Esophagus mucosa (tissue), 1 donor: ENCODE measurements at regions not wholly inside any gene's neighbourhood (a gene's known extent, or its start where the extent isn't known, plus 50 kb on each side); places are given as distances from the start of the nearest gene placed in this dataset.

Experiments used
- ATAC-seq: fragments of 200-7000 bp; cut with Tn5 transposase; one replicate; pipeline ENCODE4 v1.9.1; 2020
- donor health status: DM: yes; HTN: yes; CAD: no.

DNA sequence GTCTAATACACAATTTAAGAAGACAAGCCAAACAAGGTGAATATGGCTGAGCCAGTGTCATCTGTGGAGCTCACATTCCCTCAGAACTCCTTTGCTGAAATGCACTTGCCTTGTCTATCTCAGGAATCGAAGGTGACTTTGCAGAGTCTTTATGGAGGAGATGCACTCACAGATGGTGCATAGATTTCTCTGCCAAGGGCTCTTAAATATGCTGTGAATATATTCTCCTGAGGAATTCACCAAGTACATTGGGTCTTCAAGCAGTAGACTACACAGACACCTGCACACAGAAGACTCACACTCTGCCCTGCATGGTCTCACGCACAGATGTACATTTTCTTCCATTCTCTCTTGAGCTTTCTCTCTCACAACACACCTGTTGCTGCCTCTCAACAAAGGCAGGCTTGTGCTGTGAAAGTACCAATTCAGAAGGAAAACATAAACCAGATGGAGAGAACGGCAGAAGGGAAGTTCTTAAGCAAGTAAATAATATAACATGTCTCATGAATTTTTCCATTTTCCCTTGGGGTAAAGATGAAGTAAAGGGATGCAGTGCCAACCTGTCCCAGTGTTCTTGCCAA, 174.7 kb downstream of the DLEU7 start:
- no peak for ATAC-seq

DNA sequence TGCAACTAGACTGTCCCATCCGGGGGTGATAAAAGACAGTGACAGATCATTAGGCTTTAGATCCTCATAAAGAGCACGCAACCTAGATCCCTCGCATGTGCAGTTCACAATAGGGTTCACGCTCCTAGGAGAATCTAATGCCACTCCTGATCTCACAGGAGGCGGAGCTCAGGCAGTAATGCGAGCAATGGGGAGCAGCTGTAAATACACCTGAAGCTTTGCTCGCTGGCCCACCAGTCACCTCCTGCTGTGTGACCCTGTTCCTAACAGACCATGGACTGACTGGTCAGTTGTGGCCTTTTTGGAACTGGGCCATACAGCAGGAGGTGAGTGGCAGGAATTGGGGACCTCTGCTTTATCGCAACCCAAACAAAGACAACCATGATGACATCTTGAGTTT, 173.2 kb downstream of the DLEU7 start:
- no peak for ATAC-seq

DNA sequence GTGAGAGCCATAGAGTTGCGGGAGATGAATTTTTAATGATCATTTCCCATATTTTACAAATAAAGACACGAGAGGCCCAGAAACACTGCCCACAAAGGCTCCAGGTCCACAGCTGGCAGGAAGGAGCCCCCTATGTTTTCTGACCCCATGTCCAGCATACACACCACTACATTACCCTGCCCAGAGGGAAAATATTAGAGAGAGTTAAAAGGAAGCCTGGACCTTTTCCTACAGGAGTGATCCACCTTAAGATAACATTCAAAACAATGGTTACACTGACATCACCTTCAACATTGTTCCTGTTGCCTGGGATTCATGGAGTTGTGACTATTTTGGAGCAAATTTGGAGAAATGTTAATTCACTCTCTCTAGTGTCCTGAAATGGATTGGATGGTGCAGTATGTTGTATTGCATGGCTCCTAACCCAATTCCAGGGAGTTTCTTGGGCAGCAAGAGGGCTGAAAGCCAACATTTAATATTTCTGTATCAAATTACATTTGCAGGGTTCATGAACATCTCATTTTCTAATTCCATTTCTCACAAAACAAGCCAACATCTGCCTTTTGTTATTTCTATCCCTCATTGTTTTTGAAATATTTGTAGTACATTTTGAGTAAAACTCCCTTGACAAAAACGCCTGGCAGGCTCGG, 172.5 kb downstream of the DLEU7 start:
- no peak for ATAC-seq

DNA sequence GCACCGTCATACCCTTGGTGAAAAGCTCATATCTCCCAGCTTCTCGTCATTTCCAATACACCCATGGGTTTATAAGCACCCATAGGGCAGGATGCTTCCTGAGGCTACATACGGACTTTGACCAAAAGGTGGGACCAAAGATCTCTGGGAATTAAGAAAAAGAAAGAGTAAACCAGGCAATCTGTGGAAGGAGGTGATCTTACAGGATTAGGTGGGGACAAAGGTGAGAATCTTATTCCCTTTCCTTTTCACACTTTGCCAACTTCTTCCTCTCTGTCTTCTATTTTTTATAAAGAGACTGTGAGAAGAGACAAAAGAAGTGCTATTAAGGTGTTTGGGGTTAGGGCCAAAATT, 172.0 kb downstream of the DLEU7 start:
- no peak for ATAC-seq

DNA sequence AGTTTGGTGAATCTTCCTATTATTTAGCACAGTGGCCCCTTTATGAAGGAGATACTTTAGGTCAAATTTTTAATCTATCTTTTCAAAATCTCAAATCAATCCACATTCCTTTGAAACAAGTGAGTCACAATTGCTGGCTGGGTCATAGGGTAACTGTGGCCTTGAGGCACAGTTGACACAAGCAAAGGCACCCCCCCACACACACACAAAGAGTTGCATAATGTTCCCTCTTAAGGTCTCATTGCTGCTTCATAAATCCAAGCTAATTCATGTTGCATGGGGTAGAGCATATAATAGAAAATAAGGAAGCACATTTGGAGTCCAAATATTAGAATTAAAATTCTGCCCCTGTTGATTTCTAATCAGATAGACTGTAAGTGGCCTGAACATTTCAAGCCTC, 171.5 kb downstream of the DLEU7 start:
- no peak for ATAC-seq

DNA sequence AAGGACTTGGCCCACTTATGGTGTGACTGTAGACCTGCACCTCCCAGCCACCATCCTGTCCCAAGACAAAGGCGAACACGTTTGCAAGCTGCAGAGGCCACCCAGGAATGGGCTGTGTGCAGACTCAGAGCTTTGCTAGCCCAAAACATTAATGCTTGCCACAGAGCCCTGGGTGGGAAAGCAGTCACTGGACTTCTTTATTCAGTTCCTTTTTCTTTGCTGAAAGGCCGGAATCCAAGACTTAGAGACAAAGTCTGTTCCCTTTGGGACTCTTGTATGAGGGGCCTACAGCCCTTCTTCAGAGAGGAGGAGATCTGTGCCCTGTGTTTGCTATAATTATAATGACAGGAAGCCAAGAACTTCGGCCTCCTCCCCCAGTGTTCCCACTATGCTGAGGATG, 167.8 kb downstream of the DLEU7 start:
- ATAC-seq = no peak

DNA sequence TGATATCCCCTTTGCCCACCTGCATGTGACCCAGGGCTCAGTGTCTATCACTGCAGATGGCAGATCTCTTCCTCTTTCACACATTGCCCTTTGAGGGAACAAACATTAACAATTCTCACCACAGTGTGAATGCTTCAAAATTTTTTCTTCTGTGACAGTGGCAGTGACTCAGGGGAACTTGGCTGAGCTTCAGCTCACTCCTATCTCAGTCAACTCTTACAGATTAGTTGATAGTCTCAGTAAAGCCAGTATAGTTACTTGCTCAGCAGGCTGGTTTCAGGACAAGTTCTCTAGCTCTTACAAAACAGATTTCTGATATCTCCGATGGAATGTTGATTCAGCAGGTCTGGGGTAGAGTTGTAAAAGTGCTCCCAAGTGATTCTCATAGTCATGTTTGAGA, 166.9 kb downstream of the DLEU7 start:
- ATAC-seq = peak; percentile 79

DNA sequence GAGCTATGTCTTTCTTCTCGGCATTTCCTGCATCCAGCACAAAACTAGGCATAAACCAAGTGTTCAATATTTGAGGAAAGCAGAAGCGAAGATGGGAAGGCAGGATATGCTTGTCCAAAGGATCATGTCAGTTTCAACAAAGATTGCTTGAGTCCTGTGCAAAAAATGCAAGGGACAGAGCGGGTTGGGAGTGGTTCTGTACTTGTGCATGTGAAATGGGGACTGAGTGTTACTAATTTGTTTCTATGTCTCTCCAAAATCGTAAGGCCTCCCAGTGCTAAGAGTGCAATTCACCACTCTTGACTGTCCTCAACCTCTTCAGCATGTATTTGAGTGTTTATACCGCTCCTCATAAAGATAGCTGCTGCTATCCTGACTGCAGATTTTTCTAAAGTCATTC, 166.2 kb downstream of the DLEU7 start:
- no peak for ATAC-seq

DNA sequence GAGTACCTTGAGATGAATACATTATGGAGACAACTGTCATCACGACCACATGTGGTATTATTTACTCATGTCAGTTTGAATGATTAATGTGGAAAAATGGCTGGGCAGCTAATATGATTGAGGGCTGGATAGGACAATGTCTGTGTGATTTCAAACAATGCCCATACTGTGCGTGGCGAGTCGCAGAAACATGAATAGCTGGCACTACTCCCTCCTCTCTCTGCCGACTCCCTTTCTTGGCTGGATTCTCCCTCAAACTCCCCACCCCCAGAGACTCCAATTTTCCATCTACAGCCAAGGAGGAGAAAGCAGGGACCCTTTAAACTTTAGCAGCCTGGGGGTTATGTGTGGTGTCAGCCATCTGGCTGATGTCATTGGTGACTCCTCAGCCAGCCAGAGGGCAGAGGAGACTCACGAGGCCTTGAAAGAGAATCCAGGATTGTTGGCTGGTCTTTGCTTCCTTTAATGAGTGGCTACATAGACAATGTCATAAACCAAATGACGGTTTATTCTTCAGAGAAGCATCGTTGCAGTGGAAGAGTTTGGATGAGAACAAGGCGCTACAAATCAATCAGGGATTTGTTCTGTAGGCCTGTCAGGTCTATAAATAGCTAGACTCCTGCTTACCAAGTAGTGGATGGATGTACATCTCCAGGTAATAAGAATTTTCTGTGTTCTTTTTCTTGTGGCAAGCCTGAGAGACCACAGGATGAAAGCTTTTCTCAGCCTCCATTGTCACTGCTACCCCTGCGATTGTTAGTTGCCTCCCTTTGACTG, 165.6 kb downstream of the DLEU7 start:
- ATAC-seq = peak; percentile 54

DNA sequence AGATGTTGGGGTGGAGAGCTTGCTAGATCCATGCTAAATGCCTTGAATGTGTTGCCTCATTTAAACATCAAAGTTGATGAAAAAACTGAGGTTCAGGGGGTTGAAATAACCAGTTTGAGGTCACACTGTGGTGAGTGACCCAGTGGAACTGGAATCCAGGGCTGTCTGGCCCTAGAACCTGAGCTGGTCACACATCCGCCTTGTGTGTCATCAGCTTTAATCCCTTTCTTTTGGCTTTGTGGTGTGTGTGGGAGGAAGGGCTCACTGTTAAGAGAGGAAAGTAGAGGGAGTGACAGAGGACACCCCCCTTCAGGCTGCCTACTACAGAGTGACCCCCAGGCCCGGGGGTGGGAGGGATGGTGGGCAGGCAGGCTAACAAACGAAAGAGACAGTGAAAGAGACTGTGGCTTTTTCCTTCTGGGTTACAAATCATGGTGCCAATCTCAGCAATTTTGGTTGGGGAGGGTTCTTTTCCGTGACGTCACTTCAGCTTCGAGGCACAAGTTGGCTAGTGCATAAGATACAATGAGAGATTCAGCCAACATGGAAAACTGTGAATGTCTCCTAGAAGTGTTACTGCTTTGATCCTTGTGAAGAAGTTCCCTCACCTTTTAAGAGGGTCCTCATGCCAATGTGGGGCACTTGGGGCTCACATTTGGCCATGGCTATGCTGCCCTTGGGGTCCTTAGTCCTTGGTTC, 164.9 kb downstream of the DLEU7 start:
- ATAC-seq = peak; percentile 84

DNA sequence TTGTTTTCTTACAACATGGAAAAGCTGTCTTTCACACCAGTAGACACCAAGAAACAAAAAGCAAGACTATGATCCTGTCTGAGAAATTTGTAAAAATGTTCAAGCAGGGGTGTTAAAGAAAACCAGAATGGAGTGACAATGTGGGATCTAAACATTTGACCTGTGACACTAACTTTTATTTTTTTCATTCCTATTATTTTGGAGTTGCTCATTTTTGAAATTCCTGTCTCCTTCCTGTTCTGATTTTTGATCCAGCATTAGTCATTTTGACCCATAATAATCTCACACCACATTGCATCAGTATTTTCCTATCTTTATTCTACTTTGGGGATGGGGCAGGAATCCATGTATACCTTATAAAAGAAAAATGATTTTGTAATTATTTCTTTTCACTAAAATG, 164.2 kb downstream of the DLEU7 start:
- ATAC-seq = no peak

DNA sequence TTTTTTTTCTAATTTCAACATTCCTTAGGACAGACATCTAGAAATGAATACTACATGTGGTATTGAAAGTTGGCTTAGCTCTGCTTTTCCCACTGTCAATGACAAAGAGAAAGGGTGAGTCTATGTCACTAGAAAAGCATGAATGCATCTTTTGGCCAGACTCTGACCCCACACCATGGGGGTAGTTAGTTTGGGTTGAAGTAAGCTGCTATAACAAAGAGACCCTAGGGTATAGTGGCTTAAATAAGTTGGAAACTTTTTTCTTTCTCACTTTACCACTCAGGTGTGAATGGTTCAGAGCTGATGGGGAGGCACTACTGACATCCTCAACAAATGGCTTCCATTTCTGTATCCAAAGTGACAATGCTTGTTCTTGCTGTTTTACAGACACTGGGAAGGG, 161.5 kb downstream of the DLEU7 start:
- ATAC-seq = no peak

DNA sequence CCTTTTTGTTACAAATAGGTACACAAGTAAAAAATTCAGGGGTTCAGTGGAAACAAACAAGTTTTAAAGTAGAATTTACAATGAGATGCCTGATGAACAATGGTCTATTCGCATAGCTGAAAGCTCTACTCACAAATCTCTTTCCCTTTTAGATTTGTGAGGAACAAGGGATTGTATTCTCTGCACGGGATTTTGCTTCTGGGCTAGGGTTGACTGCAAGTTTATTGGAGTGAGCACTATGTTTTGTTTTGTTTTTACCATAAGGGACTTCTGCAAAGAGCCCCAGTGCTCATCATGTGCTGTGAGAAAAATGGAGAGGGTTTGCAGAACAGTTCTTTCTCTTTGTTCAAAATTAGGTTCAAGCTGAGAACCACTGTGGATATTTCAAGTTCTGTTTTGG, 160.5 kb downstream of the DLEU7 start:
- ATAC-seq = no peak

DNA sequence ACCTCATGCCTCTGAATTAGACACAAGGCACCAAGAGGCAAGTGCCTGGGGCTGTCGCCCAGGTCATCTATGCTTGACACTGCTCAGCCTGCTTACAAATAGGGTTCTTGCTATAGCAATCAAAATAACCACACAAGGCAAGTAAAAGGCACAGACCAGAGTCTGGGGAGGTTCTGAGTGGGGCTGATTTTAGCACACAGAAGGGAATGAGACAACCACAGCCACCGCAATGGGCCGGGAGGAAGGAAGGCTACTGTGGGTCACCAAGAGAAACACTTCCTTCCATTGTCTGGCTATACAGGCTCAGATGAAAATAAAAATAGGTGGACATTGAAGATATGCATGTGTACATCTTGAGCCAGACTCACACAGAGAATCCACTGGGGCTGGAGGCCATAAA, 159.1 kb downstream of the DLEU7 start:
- ATAC-seq = no peak

DNA sequence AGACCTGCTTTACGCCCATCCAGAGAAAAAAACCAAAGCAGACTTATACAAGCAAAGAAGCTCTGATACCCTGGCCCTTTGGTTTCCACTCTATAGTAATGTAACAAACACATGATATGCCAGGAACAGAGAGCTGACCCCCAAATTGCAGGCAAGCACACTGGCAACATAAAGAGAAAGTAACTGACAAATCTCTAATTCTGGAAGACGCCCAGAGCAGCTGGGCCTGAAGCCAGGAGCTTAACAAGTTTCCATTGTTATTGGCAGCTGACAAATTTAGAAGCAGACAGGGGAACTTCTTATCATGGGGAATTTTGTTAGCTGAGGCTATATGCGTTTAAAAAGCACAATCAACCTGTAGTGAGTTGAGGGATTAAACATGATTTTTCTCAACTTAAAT, 158.0 kb downstream of the DLEU7 start:
- ATAC-seq = no peak

DNA sequence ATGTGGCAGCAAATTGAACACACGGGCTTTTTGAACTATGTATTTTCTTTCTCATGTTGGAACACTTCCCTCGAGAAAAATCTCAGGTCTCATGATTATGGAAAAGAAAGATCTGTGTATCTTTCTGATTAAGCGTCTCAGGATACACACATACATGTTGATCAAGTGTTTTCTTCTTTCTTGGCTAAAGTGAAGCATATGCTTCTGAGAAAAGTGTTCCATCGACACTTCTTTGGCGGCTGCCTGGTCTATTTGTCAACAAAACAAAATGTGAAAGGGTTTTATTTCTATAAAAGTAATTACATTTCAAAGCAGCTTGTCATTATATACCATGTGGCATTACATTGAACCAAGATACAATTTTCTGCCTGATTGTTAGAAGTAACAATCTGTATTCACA, 157.5 kb downstream of the DLEU7 start:
- no peak for ATAC-seq

DNA sequence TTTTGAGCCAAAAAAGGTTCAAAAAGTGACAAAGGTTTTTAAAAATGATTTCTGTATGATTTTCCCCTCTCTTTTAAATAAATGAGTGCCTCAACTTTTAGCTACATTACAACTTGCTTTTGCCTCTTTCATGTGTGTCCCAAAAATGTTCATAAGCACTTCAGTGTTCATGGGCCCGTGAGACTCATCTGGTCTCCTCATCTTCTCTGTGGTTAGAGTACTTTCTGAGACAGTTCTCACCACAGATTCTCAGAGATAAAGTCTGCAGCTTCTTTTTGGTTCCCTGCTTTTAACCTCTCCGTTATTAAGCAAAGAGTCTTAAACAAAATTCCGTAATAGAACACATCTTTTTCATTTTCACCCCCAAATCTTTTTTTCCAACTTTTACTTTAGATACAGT, 156.9 kb downstream of the DLEU7 start:
- ATAC-seq = no peak

DNA sequence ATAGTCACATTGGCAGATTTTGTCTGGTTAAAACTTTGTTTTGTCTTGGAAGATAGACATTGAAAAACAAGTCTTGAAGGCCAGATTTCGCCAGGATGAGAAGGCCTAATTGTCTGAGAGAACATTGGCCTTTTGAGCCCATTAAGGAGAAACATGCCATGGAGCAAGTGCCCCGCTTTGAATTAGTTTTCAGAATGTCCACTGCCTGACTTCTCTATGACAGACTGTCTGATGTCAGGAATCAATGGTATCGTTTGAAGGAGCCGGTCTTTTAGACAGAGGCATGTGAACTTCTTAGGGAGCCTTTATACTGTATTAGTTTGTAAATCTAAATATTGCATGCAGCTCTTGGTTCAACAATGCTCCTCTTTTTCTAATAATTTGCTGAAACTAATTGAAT, 155.9 kb downstream of the DLEU7 start:
- no peak for ATAC-seq

DNA sequence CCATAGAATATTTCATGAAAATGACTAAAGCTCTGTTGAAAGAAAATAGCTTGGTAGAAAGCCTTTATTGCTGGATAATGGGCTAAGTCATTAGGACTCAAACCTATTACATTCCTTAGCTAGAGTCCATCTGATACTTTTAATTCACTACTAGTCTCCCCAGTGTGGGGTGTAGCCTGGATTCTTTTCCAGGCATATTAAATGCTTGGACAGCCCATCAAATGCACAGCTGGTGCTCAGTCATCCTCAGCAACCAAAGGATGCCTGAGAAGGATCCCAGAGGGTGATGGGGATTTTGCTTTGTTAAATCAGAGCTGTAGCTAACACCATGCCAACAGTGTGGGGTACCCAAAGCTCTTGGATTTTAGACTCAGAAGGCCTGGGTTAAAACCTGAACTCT, 153.5 kb downstream of the DLEU7 start:
- ATAC-seq = no peak

DNA sequence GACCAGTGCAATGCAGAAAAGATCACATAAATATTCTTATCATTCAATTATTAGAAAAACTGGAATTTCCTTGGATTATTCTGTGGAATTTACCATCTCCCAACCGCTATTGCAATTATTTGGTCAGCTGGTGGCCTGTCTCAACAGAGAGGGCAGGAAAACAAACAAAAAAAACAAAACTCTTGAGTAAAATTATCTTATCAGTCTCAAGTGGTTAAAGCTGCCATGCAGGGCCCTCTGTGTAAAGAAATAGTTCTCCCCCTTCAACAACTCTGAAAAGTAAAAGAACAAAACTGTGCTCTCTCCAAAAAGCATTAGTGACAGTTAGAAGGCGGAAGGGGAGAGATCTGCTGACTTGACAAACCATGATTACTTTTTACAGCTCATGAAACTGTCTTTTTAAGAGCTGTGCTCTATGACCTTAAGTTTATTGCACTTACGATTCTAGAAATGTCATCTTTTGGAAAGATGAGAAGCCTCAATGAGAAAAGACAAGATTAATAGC, 152.3 kb downstream of the DLEU7 start:
- no peak for ATAC-seq

DNA sequence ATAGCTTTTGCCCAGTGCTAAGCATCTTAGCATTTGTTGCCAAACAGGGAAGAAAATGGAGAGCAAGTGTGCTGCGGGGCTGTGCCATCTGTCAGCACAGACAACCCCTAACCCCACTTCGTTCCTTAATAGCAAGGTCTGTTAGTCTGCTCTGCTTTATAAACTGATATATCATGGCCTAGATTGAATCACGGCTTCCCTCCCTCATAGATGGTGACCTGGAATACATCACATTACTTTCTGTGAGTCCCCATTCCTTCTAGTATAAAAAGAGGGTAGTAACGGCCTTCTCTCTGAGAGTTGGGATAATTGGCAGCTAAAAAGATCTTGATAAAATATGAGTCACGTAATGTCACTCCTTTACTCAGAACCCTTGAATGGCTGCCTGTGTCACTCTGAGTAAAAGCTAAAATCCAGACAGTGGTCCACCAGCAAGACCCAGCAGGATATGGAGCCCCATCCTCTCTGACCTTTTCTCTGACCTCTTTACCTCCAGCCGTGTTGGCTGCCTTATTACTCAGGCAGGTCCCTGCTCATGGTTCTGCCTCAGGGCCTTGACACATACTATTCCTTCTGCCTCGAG, 151.7 kb downstream of the DLEU7 start:
- ATAC-seq = no peak

DNA sequence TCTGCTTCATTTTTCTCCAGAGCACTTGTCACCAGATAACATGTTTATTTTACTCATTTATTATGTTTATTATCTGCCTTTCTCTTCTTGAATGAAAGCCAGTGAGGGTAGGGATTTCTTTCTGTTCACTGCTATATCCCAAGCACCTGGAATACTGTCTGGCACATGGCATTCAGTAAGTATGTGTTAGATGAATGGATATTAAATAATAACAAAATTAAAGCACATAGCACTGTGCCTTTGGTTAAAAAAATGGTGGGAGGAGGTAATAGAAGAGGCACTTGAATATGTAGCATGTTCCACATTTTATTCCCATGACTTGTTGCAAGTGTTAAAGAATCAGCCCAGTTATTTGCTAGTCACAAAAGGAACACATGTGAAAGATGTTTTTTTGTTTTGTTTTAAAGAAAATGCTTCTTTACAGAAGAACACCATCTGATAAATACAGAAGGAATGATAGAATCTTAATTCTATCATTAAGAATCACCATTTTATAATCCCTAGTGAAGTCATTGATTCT, 151.0 kb downstream of the DLEU7 start:
- ATAC-seq = no peak

DNA sequence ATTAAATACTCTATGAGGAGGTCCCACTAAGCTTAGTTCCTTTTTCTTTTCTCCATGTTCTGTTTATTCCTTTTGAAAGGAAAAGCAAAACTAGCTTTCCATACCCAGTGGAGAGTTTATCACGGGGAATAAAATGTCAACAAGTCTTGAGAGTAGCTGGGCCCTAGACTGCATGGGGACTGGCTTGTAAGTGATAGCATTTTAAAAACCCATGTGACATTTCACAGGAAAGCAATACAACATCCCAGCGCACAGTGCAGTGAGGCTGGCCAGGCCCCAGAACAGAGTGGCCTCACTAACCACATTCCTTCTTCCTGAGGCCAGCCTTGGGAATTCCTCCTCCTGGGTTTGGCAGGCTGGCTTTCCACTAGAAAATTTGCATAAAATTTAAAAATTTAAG, 149.8 kb downstream of the DLEU7 start:
- ATAC-seq = no peak
